HEK293T (cell line): ENCODE measurements at regions not wholly inside any gene's neighbourhood (a gene's known extent, or its start where the extent isn't known, plus 50 kb on each side); places are given as distances from the start of the nearest gene placed in this dataset.

ENCODE experiments used
- CTCF ChIA-PET: fragments of 350-600 bp; formaldehyde crosslinking; extraction: SDS; loops from one replicate; lab custom pipeline; 2021; ENCODE audit warnings: antibody characterized with exemption, inconsistent platforms; lab: Yijun Ruan, JAX
- POLR2A ChIA-PET: fragments of 350-600 bp; formaldehyde crosslinking; extraction: SDS; loops from one replicate; lab custom pipeline; 2020; ENCODE audit warnings: antibody characterized with exemption, inconsistent platforms; lab: Yijun Ruan, JAX
- DNase-seq: peaks from one replicate; pipeline ENCODE4 v3.0.0; 2012; ENCODE audit warnings: mixed read lengths; ENCODE audit errors: extremely low spot score
- ARNT ChIP-seq: fragments of 450-650 bp; IDR thresholded peaks from 2 replicates; pipeline ENCODE4 v1.6.1; 2017; ENCODE audit warnings: mild to moderate bottlenecking
- BHLHE40 ChIP-seq: fragments of 450-650 bp; IDR thresholded peaks from 2 replicates; pipeline ENCODE4 v1.6.1; 2016; ENCODE audit warnings: mild to moderate bottlenecking, moderate library complexity, borderline replicate concordance
- CTBP1 ChIP-seq: fragments of 450-650 bp; IDR thresholded peaks from 2 replicates; pipeline ENCODE4 v1.6.1; 2016; ENCODE audit warnings: borderline replicate concordance
- ELF4 ChIP-seq: fragments of 450-650 bp; IDR thresholded peaks from 2 replicates; pipeline ENCODE4 v1.6.1; 2017; ENCODE audit warnings: antibody characterized with exemption
- FOXA1 ChIP-seq: fragments of 450-650 bp; IDR thresholded peaks from 2 replicates; pipeline ENCODE4 v1.6.1; 2016; ENCODE audit warnings: mild to moderate bottlenecking
- FOXK2 ChIP-seq: fragments of 450-650 bp; IDR thresholded peaks from 2 replicates; pipeline ENCODE4 v1.6.1; 2016; ENCODE audit warnings: mild to moderate bottlenecking
- FOXM1 ChIP-seq: fragments of 450-650 bp; IDR thresholded peaks from 2 replicates; pipeline ENCODE4 v1.6.1; 2017; ENCODE audit warnings: mild to moderate bottlenecking, borderline replicate concordance
- HDGF ChIP-seq: fragments of 450-650 bp; IDR thresholded peaks from 2 replicates; pipeline ENCODE4 v1.6.1; 2017; ENCODE audit warnings: antibody characterized with exemption, borderline replicate concordance
- L3MBTL2 ChIP-seq: fragments of 450-650 bp; conservative IDR thresholded peaks from 2 replicates; pipeline ENCODE4 v1.6.1; 2016; ENCODE audit warnings: mild to moderate bottlenecking
- LEF1 ChIP-seq: fragments of 450-650 bp; IDR thresholded peaks from 2 replicates; pipeline ENCODE4 v1.6.1; 2017; ENCODE audit warnings: mild to moderate bottlenecking, borderline replicate concordance
- NFRKB ChIP-seq: fragments of 450-650 bp; IDR thresholded peaks from 2 replicates; pipeline ENCODE4 v1.6.1; 2016; ENCODE audit warnings: mild to moderate bottlenecking, moderate library complexity
- SP1 ChIP-seq: fragments of 450-650 bp; IDR thresholded peaks from 2 replicates; pipeline ENCODE4 v1.6.1; 2017
- SUZ12 ChIP-seq: fragments of 450-650 bp; IDR thresholded peaks from 2 replicates; pipeline ENCODE4 v1.6.1; 2016; ENCODE audit warnings: mild to moderate bottlenecking
- TARDBP ChIP-seq: fragments of 450-650 bp; IDR thresholded peaks from 2 replicates; pipeline ENCODE4 v1.6.1; 2016
- ZNF384 ChIP-seq: fragments of 450-650 bp; IDR thresholded peaks from 2 replicates; pipeline ENCODE4 v1.6.1; 2016
- TF ChIP-seq, protein P1 (sequence below): fragments of 450-650 bp; IDR thresholded peaks from 2 replicates; pipeline ENCODE4 v1.6.1; 2016

DNA sequence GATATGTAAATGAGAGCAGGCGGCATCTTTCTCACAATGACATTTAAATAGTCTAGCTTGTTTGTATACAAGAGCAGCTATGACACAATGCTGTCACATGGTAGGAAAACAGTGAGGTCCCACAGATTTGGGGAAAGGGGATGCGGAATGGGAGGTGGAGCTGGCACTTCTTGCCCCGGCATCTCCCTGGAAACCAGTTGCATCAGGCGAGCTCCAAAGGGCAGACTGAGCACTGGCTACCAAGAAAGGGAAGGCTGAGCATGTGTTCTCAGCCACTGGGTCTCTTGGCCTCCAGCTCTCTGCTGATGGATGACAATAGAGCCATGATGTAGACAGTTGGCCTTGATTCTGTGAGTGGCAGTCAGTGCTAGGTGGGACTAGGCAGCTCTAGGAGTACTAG lies 109.0 kb downstream of the UCHL1 start:
- no peak for DNase-seq
- ChIA-PET POLR2A (no interaction called here), CTCF (no interaction called here)
- TF ChIP-seq ZNF384 (no peak), ELF4 (no peak), HDGF (no peak), SP1 (no peak), FOXA1 (no peak)

DNA sequence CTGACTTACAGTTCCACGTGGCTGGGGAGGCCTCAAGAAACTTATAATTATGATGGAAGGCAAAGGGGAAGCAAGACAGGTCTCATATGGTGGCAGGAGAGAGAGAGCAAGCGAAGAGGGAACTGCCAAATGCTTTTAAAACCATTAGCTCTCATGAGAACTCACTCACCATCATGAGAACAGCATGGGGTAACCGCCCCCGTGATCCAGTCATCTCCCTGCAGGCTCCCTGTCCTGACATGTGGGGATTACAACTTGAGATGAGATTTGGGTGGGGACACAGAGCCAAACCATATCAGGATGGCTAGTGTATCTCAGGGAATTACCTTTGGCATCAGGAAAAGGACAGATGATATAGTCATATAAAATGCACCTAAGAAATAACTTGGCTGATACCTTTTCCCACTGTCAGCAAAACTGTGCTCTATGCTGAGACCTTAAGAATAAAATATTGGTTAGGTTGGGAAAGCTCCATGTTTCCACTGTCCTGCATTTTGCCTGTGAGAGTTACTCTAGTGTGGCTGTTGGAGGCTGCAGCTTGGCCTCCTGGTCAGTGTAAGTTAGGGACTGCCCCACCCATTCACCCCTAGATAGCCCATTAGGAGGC lies 110.3 kb downstream of the UCHL1 start:
- TF ChIP-seq ZNF384 (no peak), FOXM1 (no peak), L3MBTL2 (no peak), SUZ12 (no peak)
- POLR2A ChIA-PET = no interaction called here
- no peak for DNase-seq
- CTCF ChIA-PET = no interaction called here

DNA sequence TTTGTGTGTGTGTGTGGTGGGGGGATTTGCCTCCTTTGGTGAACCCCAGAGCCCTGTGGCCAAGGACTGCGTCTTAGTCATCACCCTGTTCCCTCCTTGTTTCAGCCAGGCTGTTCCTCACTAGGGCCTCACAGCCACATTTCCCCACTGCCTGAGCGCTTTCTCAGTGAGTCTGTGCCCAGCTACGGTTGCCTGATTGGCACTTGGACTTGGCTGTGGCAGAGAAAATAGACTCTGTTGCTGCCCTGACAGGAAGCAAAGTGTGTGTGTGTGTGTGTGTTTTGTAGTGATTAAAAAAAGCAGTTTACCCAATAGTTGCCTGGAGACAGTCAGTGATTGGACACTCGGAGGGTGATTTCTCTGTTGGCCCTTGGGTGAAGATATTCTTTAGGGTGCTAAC lies 113.0 kb downstream of the UCHL1 start:
- ChIA-PET POLR2A (interaction anchor here (1.4 kb wide), 1 partner anchor 9 kb away, joined by 4 read pairs; no protein-coding TSS in a partner anchor), CTCF (no interaction called here)
- DNase-seq = no peak
- no peak for TF ChIP-seq FOXM1
- no peak for TF ChIP-seq BHLHE40
- TF ChIP-seq HDGF = no peak
- TF ChIP-seq SUZ12 = no peak
- TF ChIP-seq, protein P1, sequence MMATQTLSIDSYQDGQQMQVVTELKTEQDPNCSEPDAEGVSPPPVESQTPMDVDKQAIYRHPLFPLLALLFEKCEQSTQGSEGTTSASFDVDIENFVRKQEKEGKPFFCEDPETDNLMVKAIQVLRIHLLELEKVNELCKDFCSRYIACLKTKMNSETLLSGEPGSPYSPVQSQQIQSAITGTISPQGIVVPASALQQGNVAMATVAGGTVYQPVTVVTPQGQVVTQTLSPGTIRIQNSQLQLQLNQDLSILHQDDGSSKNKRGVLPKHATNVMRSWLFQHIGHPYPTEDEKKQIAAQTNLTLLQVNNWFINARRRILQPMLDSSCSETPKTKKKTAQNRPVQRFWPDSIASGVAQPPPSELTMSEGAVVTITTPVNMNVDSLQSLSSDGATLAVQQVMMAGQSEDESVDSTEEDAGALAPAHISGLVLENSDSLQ = no peak
- no peak for TF ChIP-seq ZNF384
- TF ChIP-seq FOXA1 = no peak
- TF ChIP-seq SP1 = no peak

DNA sequence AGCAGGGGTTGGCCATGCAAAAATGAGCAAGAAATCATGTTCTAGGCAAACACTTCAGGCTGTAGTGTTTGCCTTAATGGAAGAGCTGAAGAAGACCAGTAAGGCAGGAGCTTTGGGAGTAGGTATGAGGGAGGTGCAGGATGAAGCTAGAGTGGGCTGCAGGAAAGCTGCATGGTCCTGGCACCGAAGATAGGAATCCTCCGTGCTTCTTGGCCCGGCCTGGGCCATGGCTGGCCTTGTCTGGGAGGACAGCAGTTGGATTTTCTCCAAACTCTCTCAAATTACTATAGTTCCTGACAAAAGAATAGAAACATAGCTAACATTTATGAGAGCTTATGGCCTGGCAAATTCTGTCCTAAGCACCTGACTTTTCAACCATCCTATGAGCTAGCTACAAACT lies 116.5 kb downstream of the UCHL1 start:
- no peak for DNase-seq
- CTCF ChIA-PET = no interaction called here
- no peak for TF ChIP-seq LEF1
- TF ChIP-seq BHLHE40 = no peak
- no peak for TF ChIP-seq ELF4
- no peak for TF ChIP-seq HDGF
- POLR2A ChIA-PET = interaction anchor here (0.5 to 1.1 kb wide), 2 partner anchors 13 to 108 kb away, joined by 3 read pairs; no protein-coding TSS in a partner anchor

- ChIA-PET POLR2A (no interaction called here), CTCF (no interaction called here)
- DNase-seq = no peak
- no peak for TF ChIP-seq FOXM1
- TF ChIP-seq FOXK2 = no peak
Measured at GRCh38 chr4:41374490-41374889, 117.8 kb downstream of the UCHL1 start.

DNA sequence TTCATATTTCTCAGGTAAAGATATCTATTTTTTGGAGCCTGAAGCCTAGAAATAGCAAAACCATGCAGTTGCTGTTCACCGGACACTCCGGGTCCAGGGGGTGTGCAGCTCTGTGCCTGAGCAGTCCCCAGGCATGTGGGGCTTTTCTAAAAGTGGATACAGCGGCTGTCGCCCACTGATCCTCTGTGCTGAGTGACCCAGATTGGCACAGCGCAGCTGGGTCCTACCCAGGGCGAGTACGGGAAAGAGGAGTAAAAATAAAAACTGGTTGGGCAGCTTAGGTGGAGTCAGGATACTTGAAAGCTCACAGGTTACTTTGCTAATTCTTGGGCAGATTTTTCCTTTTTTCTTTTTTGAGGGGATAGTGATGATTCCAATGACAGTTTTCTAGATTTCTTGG lies 118.8 kb downstream of the UCHL1 start:
- no peak for DNase-seq
- POLR2A ChIA-PET = no interaction called here
- CTCF ChIA-PET = no interaction called here
- no peak for TF ChIP-seq FOXK2
- no peak for TF ChIP-seq NFRKB
- no peak for TF ChIP-seq FOXM1
- TF ChIP-seq LEF1 = no peak
- no peak for TF ChIP-seq HDGF
- TF ChIP-seq CTBP1 = no peak
- no peak for TF ChIP-seq ARNT
- TF ChIP-seq BHLHE40 = no peak
- TF ChIP-seq FOXA1 = no peak
- TF ChIP-seq, protein P1 = no peak
- no peak for TF ChIP-seq ZNF384
- TF ChIP-seq ELF4 = no peak
- no peak for TF ChIP-seq TARDBP

GRCh38 chr4:41377196-41377595 lies 120.5 kb downstream of the UCHL1 start:
- DNase-seq = no peak
- CTCF ChIA-PET = no interaction called here
- POLR2A ChIA-PET = interaction anchor here (1.0 kb wide), 1 partner anchor 16 kb away, joined by 3 read pairs; no protein-coding TSS in a partner anchor
- no peak for TF ChIP-seq FOXM1
- no peak for TF ChIP-seq CTBP1
- TF ChIP-seq, protein P1 = no peak
- no peak for TF ChIP-seq BHLHE40
- no peak for TF ChIP-seq HDGF
- no peak for TF ChIP-seq FOXA1
- no peak for TF ChIP-seq NFRKB
- no peak for TF ChIP-seq ZNF384
- TF ChIP-seq FOXK2 = no peak
- no peak for TF ChIP-seq TARDBP
- TF ChIP-seq LEF1 = no peak
- no peak for TF ChIP-seq SP1
- no peak for TF ChIP-seq ARNT
- TF ChIP-seq L3MBTL2 = no peak
- no peak for TF ChIP-seq ELF4
